GM13976 (cell line): ENCODE measurements at regions not wholly inside any gene's neighbourhood (a gene's known extent, or its start where the extent isn't known, plus 50 kb on each side); places are given as distances from the start of the nearest gene placed in this dataset.

ENCODE experiments used
- DNase-seq: peaks from one replicate; pipeline ENCODE4 v3.0.0; 2012; ENCODE audit warnings: low spot score
- CTCF ChIP-seq: IDR thresholded peaks from 2 replicates; pipeline ENCODE4 v1.5.1; 2012; ENCODE audit warnings: borderline replicate concordance, mild to moderate bottlenecking; ENCODE audit not compliant: insufficient read depth; ENCODE audit errors: extremely low read depth, missing control alignments, control extremely low read depth
- in situ Hi-C: fragments of 300-500 bp; cut with MboI; formaldehyde crosslinking; loops from one replicate; pipeline ENCODE4 v1.12.0; 2022; ENCODE audit warnings: low sequenced_read_pairs, mixed read lengths, inconsistent platforms; ENCODE audit not compliant: unreplicated experiment

- TF ChIP-seq CTCF = no peak
- DNase-seq = no peak
- in situ Hi-C loops = no loop called here
Measured at GRCh38 chr2:146853741-146854444, 990.9 kb upstream of the ACVR2A start.

- TF ChIP-seq CTCF = no peak
- no peak for DNase-seq
- in situ Hi-C loops = no loop called here
Measured at GRCh38 chr2:146852661-146853060, 992.2 kb upstream of the ACVR2A start.

GRCh38 chr2:146850746-146851145 is 994.1 kb upstream of the ACVR2A start:
- in situ Hi-C loops = no loop called here
- no peak for DNase-seq
- no peak for TF ChIP-seq CTCF

DNA sequence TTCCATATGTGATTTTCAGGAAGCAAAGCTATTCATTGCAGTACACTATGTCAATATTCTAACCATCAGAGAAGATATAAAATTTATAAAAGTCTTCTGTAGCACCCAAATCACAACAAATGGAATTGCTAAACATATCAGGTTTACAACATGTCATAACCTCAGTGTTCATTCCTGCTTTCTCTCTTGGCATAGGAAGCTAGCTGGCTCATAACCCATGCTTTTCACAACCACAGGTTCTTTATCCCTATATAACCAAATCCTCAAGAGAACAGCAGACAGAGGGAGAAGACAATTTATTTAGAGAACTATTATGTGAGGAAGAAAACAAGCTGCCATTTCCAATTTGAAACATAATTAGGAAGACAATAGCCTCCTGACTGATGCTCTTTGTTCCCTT is 997.0 kb upstream of the ACVR2A start:
- DNase-seq = no peak
- no peak for TF ChIP-seq CTCF
- in situ Hi-C loops = no loop called here

DNA sequence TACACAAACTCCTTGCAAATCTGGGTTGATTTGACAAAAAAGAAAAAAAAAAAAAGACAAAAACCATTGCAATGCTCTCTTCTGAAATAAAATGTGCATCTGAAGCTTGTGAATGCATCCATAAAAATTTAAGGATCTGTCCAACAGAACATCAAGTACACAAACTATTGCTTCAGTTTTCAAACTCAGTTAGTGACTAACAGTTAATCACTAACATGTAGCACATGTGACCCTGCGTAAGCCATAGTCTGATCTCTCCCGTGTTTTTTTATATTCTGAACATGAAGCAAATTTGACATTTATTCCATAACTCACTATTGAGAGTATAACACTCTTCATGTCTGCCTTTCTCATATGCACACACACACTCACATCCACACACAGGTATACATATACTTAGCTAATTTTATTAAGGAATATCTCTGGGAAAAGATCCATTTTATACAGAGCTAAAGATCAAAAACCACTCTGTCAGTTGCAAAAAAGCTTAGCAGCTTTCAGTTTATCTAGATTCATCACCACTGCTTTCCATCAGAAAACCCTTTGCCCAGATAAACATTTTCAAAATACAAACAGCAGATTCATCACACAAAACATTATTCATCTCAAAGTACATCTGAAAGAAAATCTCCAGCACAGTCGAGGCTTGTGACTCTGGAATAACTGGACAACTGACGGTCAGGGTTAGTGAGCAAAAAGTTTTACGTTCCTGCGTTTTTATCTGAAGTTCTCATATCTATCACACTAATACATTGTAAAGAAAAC is 1000.4 kb upstream of the ACVR2A start:
- no peak for DNase-seq
- TF ChIP-seq CTCF = no peak
- in situ Hi-C loops = no loop called here

GRCh38 chr2:146837857-146838256 is 1007.0 kb upstream of the ACVR2A start:
- in situ Hi-C loops = no loop called here
- no peak for DNase-seq
- TF ChIP-seq CTCF = no peak
